K562 (cell line): ENCODE measurements at regions not wholly inside any gene's neighbourhood (a gene's known extent, or its start where the extent isn't known, plus 50 kb on each side); places are given as distances from the start of the nearest gene placed in this dataset.

Experiments used
- ATAC-seq: fragments of 200-7000 bp; cut with Tn5 transposase; 3 replicates; pipeline ENCODE4 v1.9.1; 2020; ENCODE audit warnings: moderate library complexity
- BruUV-seq: library from RNA; stranded (reverse); fragments of 400-500 nt; replicated peaks from 2 replicates; lab custom pipeline; 2021; lab: Mats Ljungman, UMichigan
- CTCF ChIA-PET: fragments of 300-600 bp; formaldehyde crosslinking; extraction: SDS; loops from one replicate; lab custom pipeline; 2021; ENCODE audit warnings: low intra/inter-chr PET ratio; lab: Yijun Ruan, JAX
- POLR2A ChIA-PET: fragments of 300-600, 350-650 bp; sonication (Branson Sonifier 250); formaldehyde crosslinking; extraction: SDS; loops from one replicate; lab custom pipeline; 2021; ENCODE audit warnings: antibody characterized with exemption, inconsistent platforms; lab: Yijun Ruan, JAX
- DNase-seq, 4 experiments: peaks; one replicate each; pipeline versions ENCODE4 v3.0.0 to v3.0.0-alpha.2; 2011 to 2018; ENCODE audit warnings: low spot score in 3 of 4, mixed read lengths in 3 of 4; ENCODE audit errors: extremely low read depth in 1 of 4
- FAIRE-seq: peaks from 2 replicates; lab custom pipeline; 2011; peaks lifted over from hg19 to GRCh38; lab: Jason Lieb, UNC
- H2AFZ ChIP-seq: 2 replicates; pipeline ENCODE4 v1.6.0; 2011; ENCODE audit warnings: low read depth, low read length, control low read depth, inconsistent platforms
- H3K27ac ChIP-seq: fragments of 200-600 bp; 3 replicates; pipeline ENCODE4 v1.8.0; 2011; ENCODE audit warnings: low read depth, mild to moderate bottlenecking, control low read depth, inconsistent platforms, low read length, moderate library complexity, mixed read lengths; ENCODE audit errors: extremely low read depth
- H3K27me3 ChIP-seq, 2 experiments: fragments of 300-600 bp in 1 of 2; 2 replicates in 1 of 2; 3 replicates in 1 of 2; pipeline versions ENCODE4 v1.6.0 to v1.8.0; 2011; ENCODE audit warnings: inconsistent platforms in 2 of 2, low read length in 2 of 2, mild to moderate bottlenecking in 1 of 2, mixed read lengths in 1 of 2, moderate library complexity in 1 of 2; ENCODE audit not compliant: control insufficient read depth in 2 of 2, insufficient read depth in 2 of 2
- H3K36me3 ChIP-seq: fragments of 300-600 bp; 3 replicates; pipeline ENCODE4 v1.8.0; 2011; ENCODE audit warnings: mild to moderate bottlenecking, low read length, inconsistent platforms; ENCODE audit not compliant: control insufficient read depth, insufficient read depth
- H3K4me1 ChIP-seq, 2 experiments: fragments of 200-600 bp in 1 of 2; replicated peaks in 1 of 2; 2 replicates in 1 of 2; 3 replicates in 1 of 2; pipeline versions ENCODE4 v1.5.1 to v1.8.0; 2011; ENCODE audit warnings: inconsistent platforms in 2 of 2, low read length in 2 of 2, mild to moderate bottlenecking in 1 of 2, mixed read lengths in 1 of 2, moderate library complexity in 1 of 2; ENCODE audit not compliant: control insufficient read depth in 2 of 2, insufficient read depth in 2 of 2
- H3K4me2 ChIP-seq: 2 replicates; pipeline ENCODE4 v1.6.1; 2011; ENCODE audit warnings: low read length, control low read depth, inconsistent platforms, mixed read lengths; ENCODE audit not compliant: insufficient read depth
- H3K4me3 ChIP-seq: fragments of 200-600 bp; sonication (generic), shearing (Covaris generic); 2 replicates; pipeline ENCODE4 v1.5.1; 2016; ENCODE audit warnings: control low read depth, inconsistent platforms
- H3K79me2 ChIP-seq: fragments of 200-600 bp; 3 replicates; pipeline ENCODE4 v1.8.0; 2011; ENCODE audit warnings: low read length, inconsistent platforms; ENCODE audit not compliant: control insufficient read depth, insufficient read depth
- H3K9ac ChIP-seq, 2 experiments: 2 replicates each; pipeline versions ENCODE4 v1.6.0 to v1.6.1; 2011; ENCODE audit warnings: low read depth in 2 of 2, low read length in 2 of 2, control low read depth in 1 of 2, inconsistent platforms in 1 of 2, mild to moderate bottlenecking in 1 of 2, mixed read lengths in 1 of 2; ENCODE audit not compliant: insufficient read depth in 1 of 2
- H3K9me1 ChIP-seq: one replicate; pipeline ENCODE4 v1.6.0; 2011; ENCODE audit warnings: inconsistent platforms, mild to moderate bottlenecking, low read length, moderate library complexity; ENCODE audit not compliant: control insufficient read depth, insufficient read depth
- H3K9me3 ChIP-seq: replicated peaks from 2 replicates; pipeline ENCODE4 v1.5.1; 2011; ENCODE audit warnings: low read depth, low read length, inconsistent platforms; ENCODE audit not compliant: control insufficient read depth, insufficient read depth
- H4K20me1 ChIP-seq: replicated peaks from 2 replicates; pipeline ENCODE4 v1.6.1; 2011; ENCODE audit warnings: low read length, inconsistent platforms, mixed read lengths; ENCODE audit not compliant: control insufficient read depth, insufficient read depth
- BRD9 ChIP-seq: fragments of 450-650 bp; IDR thresholded peaks from 2 replicates; pipeline ENCODE4 v1.6.1; 2018; ENCODE audit warnings: low read depth; ENCODE audit not compliant: partially characterized antibody
- SAFB2 ChIP-seq: fragments of 200-400 bp; formaldehyde crosslinking; IDR thresholded peaks from 2 replicates; pipeline ENCODE4 v1.6.1; 2018; ENCODE audit warnings: borderline replicate concordance, low read length, low read depth, moderate library complexity; ENCODE audit not compliant: severe bottlenecking
- TCF7 ChIP-seq: sonication (generic); IDR thresholded peaks from 2 replicates; pipeline ENCODE4 v1.6.1; 2016; ENCODE audit warnings: antibody characterized with exemption, borderline replicate concordance
- ZNF592 ChIP-seq: fragments of 450-650 bp; IDR thresholded peaks from 2 replicates; pipeline ENCODE4 v1.6.1; 2017; ENCODE audit warnings: antibody characterized with exemption, mild to moderate bottlenecking
- ZNF655 ChIP-seq: fragments of 250-450 bp; sonication (Bioruptor Pico); IDR thresholded peaks from 2 replicates; pipeline ENCODE4 v1.5.0; 2021
- WGBS: fragments of 100-300 bp; shearing (Covaris generic); methylation state at CpG from one replicate; pipeline ENCODE4 v1.1.6; 2016; ENCODE audit warnings: low coverage, mixed read lengths; ENCODE audit not compliant: insufficient coverage; ENCODE audit errors: missing lambda C conversion rate; 5-methylcytosine and 5-hydroxymethylcytosine counted together
- in situ Hi-C: fragments of 300-500 bp; cut with MboI; formaldehyde crosslinking; loops from 4 replicates; pipeline ENCODE4 v1.15.0; 2018; ENCODE audit warnings: inconsistent platforms, mixed read lengths
- intact Hi-C: fragments of 100-400 bp; cut with micrococcal nuclease; formaldehyde crosslinking; loops from 2 replicates; pipeline ENCODE4 v1.14.2; 2022
- TF ChIP-seq, protein P1 (sequence below), 2 experiments: fragments of 450-650 bp; conservative IDR thresholded peaks; 2 replicates each; pipeline ENCODE4 v1.6.1; 2017; ENCODE audit warnings: mild to moderate bottlenecking in 2 of 2, moderate library complexity in 2 of 2

GRCh38 chr2:175462246-175462645, 280.7 kb upstream of the ATP5MC3 start:
- intact Hi-C loops: no loop called here
- FAIRE-seq (no peak), DNase-seq (no peak), ATAC-seq (no peak)
- 2% methylated on average over 3 of the region's 3 CpGs for WGBS
- no peak overlapping the region for H2AFZ ChIP-seq
- ChIA-PET CTCF (no interaction called here), POLR2A (interaction anchor here (0.8 to 1.2 kb wide), 2 partner anchors 11 to 364 kb away, joined by 3 read pairs; no protein-coding TSS in a partner anchor)
- H3K9me1 ChIP-seq: no peaks in the 10 kb centered on the region
- no peaks in the 10 kb centered on the region for H3K36me3 ChIP-seq
- H3K4me2 ChIP-seq: no peak overlapping the region
- no peaks in the 10 kb centered on the region for H4K20me1 ChIP-seq
- H3K9me3 ChIP-seq: no peaks in the 10 kb centered on the region
- H3K4me1 ChIP-seq: no peaks in the 10 kb centered on the region
- no TSS peak for BruUV-seq
- TF ChIP-seq BRD9 (no peak), TCF7 (no peak), ZNF592 (no peak), ZNF655 (CRISPR knock-in tag) (no peak), SAFB2 (no peak)
- TF ChIP-seq, protein P1, sequence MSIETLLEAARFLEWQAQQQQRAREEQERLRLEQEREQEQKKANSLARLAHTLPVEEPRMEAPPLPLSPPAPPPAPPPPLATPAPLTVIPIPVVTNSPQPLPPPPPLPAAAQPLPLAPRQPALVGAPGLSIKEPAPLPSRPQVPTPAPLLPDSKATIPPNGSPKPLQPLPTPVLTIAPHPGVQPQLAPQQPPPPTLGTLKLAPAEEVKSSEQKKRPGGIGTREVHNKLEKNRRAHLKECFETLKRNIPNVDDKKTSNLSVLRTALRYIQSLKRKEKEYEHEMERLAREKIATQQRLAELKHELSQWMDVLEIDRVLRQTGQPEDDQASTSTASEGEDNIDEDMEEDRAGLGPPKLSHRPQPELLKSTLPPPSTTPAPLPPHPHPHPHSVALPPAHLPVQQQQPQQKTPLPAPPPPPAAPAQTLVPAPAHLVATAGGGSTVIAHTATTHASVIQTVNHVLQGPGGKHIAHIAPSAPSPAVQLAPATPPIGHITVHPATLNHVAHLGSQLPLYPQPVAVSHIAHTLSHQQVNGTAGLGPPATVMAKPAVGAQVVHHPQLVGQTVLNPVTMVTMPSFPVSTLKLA (conservative IDR thresholded peaks at IDR 0.05): no peak
- no peak overlapping the region for H3K4me3 ChIP-seq
- in situ Hi-C loops: no loop called here
- H3K9ac ChIP-seq: no peak overlapping the region
- H3K27me3 ChIP-seq: peaks cover 0 to 9% of the 10 kb centered on the region in 2 experiments; a peak in 2 of 5 replicates
- no peaks in the 10 kb centered on the region for H3K79me2 ChIP-seq
- no peak overlapping the region for H3K27ac ChIP-seq
